Ishikawa (cell line): ENCODE measurements at regions not wholly inside any gene's neighbourhood (a gene's known extent, or its start where the extent isn't known, plus 50 kb on each side); places are given as distances from the start of the nearest gene placed in this dataset.

Experiments used
- CREB1 ChIP-seq: IDR thresholded peaks from 2 replicates; pipeline ENCODE4 v1.6.1; 2012; ENCODE audit warnings: low read depth
- EP300 ChIP-seq: IDR thresholded peaks from 2 replicates; pipeline ENCODE4 v1.6.1; 2012; ENCODE audit warnings: borderline replicate concordance
- FOXM1 ChIP-seq: IDR thresholded peaks from 2 replicates; pipeline ENCODE4 v1.6.1; 2012; ENCODE audit warnings: low read depth, borderline replicate concordance
- MAX ChIP-seq: IDR thresholded peaks from 2 replicates; pipeline ENCODE4 v1.6.1; 2012
- NFIC ChIP-seq: IDR thresholded peaks from 2 replicates; pipeline ENCODE4 v1.6.1; 2012
- REST ChIP-seq: IDR thresholded peaks from 2 replicates; pipeline ENCODE4 v1.6.1; 2012; ENCODE audit warnings: low read depth, mild to moderate bottlenecking

- TF ChIP-seq MAX, result no peak
- TF ChIP-seq CREB1, result no peak
- no peak for TF ChIP-seq FOXM1
- no peak for TF ChIP-seq REST
- no peak for TF ChIP-seq EP300
- no peak for TF ChIP-seq NFIC
These were observed 234.9 kb downstream of the TEX29 start for GRCh38 chr13:111555268-111555808.
